WTC11 (cell line): ENCODE measurements at regions not wholly inside any gene's neighbourhood (a gene's known extent, or its start where the extent isn't known, plus 50 kb on each side); places are given as distances from the start of the nearest gene placed in this dataset.
A peak's percentile ranks its signal among the peaks of the same experiment; 100 is the strongest.

Experiments
- ATAC-seq: fragments of 200-7000 bp; cut with Tn5 transposase; 2 replicates; pipeline ENCODE4 v1.10.0; 2021; ENCODE audit warnings: mild to moderate bottlenecking, moderate library complexity
- CTCF ChIA-PET: fragments of 300-600 bp; sonication (Branson Sonifier 250); formaldehyde crosslinking; loops from one replicate; lab custom pipeline; 2021; ENCODE audit warnings: antibody characterized with exemption; lab: Charles Lee
- POLR2A ChIA-PET: fragments of 350-600 bp; sonication (Branson Sonifier 250); formaldehyde crosslinking; loops from one replicate; lab custom pipeline; 2021; ENCODE audit warnings: antibody characterized with exemption; lab: Charles Lee
- DNase-seq: peaks from one replicate; pipeline ENCODE4 v3.0.0; 2021; ENCODE audit warnings: low spot score
- H3K27ac Mint-ChIP-seq: 2 replicates; pipeline ENCODE4 v1.8.0; 2021; ENCODE audit warnings: mixed read lengths
- H3K27me3 Mint-ChIP-seq: 2 replicates; pipeline ENCODE4 v1.8.0; 2021; ENCODE audit warnings: low read depth, mild to moderate bottlenecking, moderate library complexity, mixed read lengths
- H3K36me3 Mint-ChIP-seq: 2 replicates; pipeline ENCODE4 v1.8.0; 2021; ENCODE audit warnings: mixed read lengths
- H3K4me1 Mint-ChIP-seq: 2 replicates; pipeline ENCODE4 v1.8.0; 2022; ENCODE audit warnings: mixed read lengths
- H3K4me3 Mint-ChIP-seq: 2 replicates; pipeline ENCODE4 v1.8.0; 2021; ENCODE audit warnings: mild to moderate bottlenecking, moderate library complexity, mixed read lengths
- H3K9me3 Mint-ChIP-seq: 2 replicates; pipeline ENCODE4 v1.8.0; 2021; ENCODE audit warnings: mixed read lengths
- ATF1 ChIP-seq: sonication (generic); formaldehyde crosslinking; IDR thresholded peaks from 2 replicates; pipeline ENCODE4 v1.8.1; 2023; ENCODE audit warnings: mild to moderate bottlenecking, moderate library complexity, missing genetic modification reagents
- CREM ChIP-seq: sonication (generic); formaldehyde crosslinking; IDR thresholded peaks from 2 replicates; pipeline ENCODE4 v1.8.1; 2022; ENCODE audit warnings: mild to moderate bottlenecking, missing genetic modification reagents, moderate library complexity
- FOXP1 ChIP-seq: sonication (generic); formaldehyde crosslinking; IDR thresholded peaks from 2 replicates; pipeline ENCODE4 v1.8.0; 2022; ENCODE audit warnings: missing genetic modification reagents, mild to moderate bottlenecking, moderate library complexity, borderline replicate concordance
- IRF2 ChIP-seq: sonication (generic); formaldehyde crosslinking; IDR thresholded peaks from 2 replicates; pipeline ENCODE4 v1.8.0; 2022; ENCODE audit warnings: low read depth, missing genetic modification reagents, borderline replicate concordance
- NFYB ChIP-seq: sonication (generic); formaldehyde crosslinking; conservative IDR thresholded peaks from 2 replicates; pipeline ENCODE4 v1.8.0; 2022; ENCODE audit warnings: low read depth, missing genetic modification reagents
- NR2C2 ChIP-seq: sonication (generic); formaldehyde crosslinking; IDR thresholded peaks from 2 replicates; pipeline ENCODE4 v1.8.0; 2022; ENCODE audit warnings: mild to moderate bottlenecking, missing genetic modification reagents
- SMAD3 ChIP-seq: sonication (generic); formaldehyde crosslinking; IDR thresholded peaks from 2 replicates; pipeline ENCODE4 v1.8.0; 2022; ENCODE audit warnings: missing genetic modification reagents, mild to moderate bottlenecking, borderline replicate concordance
- SOX15 ChIP-seq: fragments of 250-450 bp; sonication (Bioruptor Pico); IDR thresholded peaks from 2 replicates; pipeline ENCODE4 v1.9.0; 2021; ENCODE audit warnings: mild to moderate bottlenecking
- TEAD4 ChIP-seq: sonication (generic); formaldehyde crosslinking; IDR thresholded peaks from 2 replicates; pipeline ENCODE4 v1.8.0; 2022; ENCODE audit warnings: mild to moderate bottlenecking, missing genetic modification reagents
- ZNF121 ChIP-seq: sonication (generic); formaldehyde crosslinking; IDR thresholded peaks from 2 replicates; pipeline ENCODE4 v1.8.0; 2023; ENCODE audit warnings: missing genetic modification reagents
- ZNF671 ChIP-seq: fragments of 250-450 bp; sonication (Bioruptor Pico); IDR thresholded peaks from 2 replicates; pipeline ENCODE4 v1.8.0; 2021; ENCODE audit warnings: mild to moderate bottlenecking
- TF ChIP-seq, protein P1 (sequence below): sonication (generic); formaldehyde crosslinking; IDR thresholded peaks from 2 replicates; pipeline ENCODE4 v1.8.0; 2022; ENCODE audit warnings: missing genetic modification reagents
- TF ChIP-seq, protein P2 (sequence below): sonication (generic); formaldehyde crosslinking; conservative IDR thresholded peaks from 2 replicates; pipeline ENCODE4 v1.8.1; 2022; ENCODE audit warnings: mild to moderate bottlenecking, missing genetic modification reagents
- TF ChIP-seq, protein P3 (sequence below): fragments of 250-450 bp; sonication (Bioruptor Pico); IDR thresholded peaks from 2 replicates; pipeline ENCODE4 v1.9.0; 2021; ENCODE audit warnings: moderate library complexity, mild to moderate bottlenecking, inconsistent platforms, borderline replicate concordance
- TF ChIP-seq, protein P4 (sequence below): sonication (generic); formaldehyde crosslinking; IDR thresholded peaks from 2 replicates; pipeline ENCODE4 v1.8.0; 2022; ENCODE audit warnings: mild to moderate bottlenecking, missing genetic modification reagents
- TF ChIP-seq, protein P5 (sequence below): sonication (generic); formaldehyde crosslinking; IDR thresholded peaks from 2 replicates; pipeline ENCODE4 v1.8.1; 2023; ENCODE audit warnings: mild to moderate bottlenecking, missing genetic modification reagents
- TF ChIP-seq, protein P6 (sequence below): sonication (generic); formaldehyde crosslinking; IDR thresholded peaks from 2 replicates; pipeline ENCODE4 v1.8.1; 2022; ENCODE audit warnings: low read depth, missing genetic modification reagents, borderline replicate concordance
- TF ChIP-seq, protein P7 (sequence below): sonication (generic); formaldehyde crosslinking; IDR thresholded peaks from 2 replicates; pipeline ENCODE4 v1.8.1; 2023; ENCODE audit warnings: mild to moderate bottlenecking, missing genetic modification reagents
- TF ChIP-seq, protein P8 (sequence below): sonication (generic); formaldehyde crosslinking; IDR thresholded peaks from 2 replicates; pipeline ENCODE4 v1.8.1; 2023; ENCODE audit warnings: mild to moderate bottlenecking, missing genetic modification reagents, borderline replicate concordance

DNA sequence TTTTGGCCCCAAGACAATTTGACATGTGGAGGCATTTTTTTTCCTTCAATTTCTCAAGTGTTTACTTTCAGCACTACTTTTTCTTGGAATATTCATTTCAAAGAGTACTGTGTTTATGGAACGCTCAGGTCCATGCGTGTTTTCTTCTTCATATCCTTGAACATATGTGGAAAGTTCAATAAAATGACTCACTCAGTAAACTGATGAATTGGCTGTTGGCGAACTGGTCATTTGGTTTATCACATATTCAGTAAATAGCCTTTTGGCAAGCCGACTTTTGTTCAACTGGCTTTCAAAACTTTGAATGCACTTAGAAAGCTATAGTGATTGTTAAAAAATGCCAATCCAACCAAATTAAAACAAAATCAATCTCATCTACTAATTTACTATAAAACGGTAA, 964.6 kb upstream of the SLC35B3 start (continued):
- TF ChIP-seq, protein P1, sequence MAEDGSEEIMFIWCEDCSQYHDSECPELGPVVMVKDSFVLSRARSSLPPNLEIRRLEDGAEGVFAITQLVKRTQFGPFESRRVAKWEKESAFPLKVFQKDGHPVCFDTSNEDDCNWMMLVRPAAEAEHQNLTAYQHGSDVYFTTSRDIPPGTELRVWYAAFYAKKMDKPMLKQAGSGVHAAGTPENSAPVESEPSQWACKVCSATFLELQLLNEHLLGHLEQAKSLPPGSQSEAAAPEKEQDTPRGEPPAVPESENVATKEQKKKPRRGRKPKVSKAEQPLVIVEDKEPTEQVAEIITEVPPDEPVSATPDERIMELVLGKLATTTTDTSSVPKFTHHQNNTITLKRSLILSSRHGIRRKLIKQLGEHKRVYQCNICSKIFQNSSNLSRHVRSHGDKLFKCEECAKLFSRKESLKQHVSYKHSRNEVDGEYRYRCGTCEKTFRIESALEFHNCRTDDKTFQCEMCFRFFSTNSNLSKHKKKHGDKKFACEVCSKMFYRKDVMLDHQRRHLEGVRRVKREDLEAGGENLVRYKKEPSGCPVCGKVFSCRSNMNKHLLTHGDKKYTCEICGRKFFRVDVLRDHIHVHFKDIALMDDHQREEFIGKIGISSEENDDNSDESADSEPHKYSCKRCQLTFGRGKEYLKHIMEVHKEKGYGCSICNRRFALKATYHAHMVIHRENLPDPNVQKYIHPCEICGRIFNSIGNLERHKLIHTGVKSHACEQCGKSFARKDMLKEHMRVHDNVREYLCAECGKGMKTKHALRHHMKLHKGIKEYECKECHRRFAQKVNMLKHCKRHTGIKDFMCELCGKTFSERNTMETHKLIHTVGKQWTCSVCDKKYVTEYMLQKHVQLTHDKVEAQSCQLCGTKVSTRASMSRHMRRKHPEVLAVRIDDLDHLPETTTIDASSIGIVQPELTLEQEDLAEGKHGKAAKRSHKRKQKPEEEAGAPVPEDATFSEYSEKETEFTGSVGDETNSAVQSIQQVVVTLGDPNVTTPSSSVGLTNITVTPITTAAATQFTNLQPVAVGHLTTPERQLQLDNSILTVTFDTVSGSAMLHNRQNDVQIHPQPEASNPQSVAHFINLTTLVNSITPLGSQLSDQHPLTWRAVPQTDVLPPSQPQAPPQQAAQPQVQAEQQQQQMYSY (CRISPR knock-in tag): no peak
- no peak for TF ChIP-seq CREM (CRISPR knock-in tag)
- TF ChIP-seq, protein P2, sequence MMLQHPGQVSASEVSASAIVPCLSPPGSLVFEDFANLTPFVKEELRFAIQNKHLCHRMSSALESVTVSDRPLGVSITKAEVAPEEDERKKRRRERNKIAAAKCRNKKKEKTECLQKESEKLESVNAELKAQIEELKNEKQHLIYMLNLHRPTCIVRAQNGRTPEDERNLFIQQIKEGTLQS (CRISPR knock-in tag): no peak
- TF ChIP-seq ATF1 (CRISPR knock-in tag): no peak
- no peak for TF ChIP-seq NFYB (CRISPR knock-in tag)
- no peak for TF ChIP-seq TEAD4
- TF ChIP-seq SMAD3 (CRISPR knock-in tag): no peak
- TF ChIP-seq IRF2 (CRISPR knock-in tag): no peak
- TF ChIP-seq, protein P3, sequence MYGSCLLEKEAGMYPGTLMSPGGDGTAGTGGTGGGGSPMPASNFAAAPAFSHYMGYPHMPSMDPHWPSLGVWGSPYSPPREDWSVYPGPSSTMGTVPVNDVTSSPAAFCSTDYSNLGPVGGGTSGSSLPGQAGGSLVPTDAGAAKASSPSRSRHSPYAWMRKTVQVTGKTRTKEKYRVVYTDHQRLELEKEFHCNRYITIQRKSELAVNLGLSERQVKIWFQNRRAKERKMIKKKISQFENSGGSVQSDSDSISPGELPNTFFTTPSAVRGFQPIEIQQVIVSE (CRISPR knock-in tag): no peak
- TF ChIP-seq SOX15 (CRISPR knock-in tag): no peak
- TF ChIP-seq FOXP1 (CRISPR knock-in tag): no peak
- TF ChIP-seq, protein P4, sequence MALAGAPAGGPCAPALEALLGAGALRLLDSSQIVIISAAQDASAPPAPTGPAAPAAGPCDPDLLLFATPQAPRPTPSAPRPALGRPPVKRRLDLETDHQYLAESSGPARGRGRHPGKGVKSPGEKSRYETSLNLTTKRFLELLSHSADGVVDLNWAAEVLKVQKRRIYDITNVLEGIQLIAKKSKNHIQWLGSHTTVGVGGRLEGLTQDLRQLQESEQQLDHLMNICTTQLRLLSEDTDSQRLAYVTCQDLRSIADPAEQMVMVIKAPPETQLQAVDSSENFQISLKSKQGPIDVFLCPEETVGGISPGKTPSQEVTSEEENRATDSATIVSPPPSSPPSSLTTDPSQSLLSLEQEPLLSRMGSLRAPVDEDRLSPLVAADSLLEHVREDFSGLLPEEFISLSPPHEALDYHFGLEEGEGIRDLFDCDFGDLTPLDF (CRISPR knock-in tag): no peak
- TF ChIP-seq, protein P5, sequence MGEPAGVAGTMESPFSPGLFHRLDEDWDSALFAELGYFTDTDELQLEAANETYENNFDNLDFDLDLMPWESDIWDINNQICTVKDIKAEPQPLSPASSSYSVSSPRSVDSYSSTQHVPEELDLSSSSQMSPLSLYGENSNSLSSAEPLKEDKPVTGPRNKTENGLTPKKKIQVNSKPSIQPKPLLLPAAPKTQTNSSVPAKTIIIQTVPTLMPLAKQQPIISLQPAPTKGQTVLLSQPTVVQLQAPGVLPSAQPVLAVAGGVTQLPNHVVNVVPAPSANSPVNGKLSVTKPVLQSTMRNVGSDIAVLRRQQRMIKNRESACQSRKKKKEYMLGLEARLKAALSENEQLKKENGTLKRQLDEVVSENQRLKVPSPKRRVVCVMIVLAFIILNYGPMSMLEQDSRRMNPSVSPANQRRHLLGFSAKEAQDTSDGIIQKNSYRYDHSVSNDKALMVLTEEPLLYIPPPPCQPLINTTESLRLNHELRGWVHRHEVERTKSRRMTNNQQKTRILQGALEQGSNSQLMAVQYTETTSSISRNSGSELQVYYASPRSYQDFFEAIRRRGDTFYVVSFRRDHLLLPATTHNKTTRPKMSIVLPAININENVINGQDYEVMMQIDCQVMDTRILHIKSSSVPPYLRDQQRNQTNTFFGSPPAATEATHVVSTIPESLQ (CRISPR knock-in tag): no peak

DNA sequence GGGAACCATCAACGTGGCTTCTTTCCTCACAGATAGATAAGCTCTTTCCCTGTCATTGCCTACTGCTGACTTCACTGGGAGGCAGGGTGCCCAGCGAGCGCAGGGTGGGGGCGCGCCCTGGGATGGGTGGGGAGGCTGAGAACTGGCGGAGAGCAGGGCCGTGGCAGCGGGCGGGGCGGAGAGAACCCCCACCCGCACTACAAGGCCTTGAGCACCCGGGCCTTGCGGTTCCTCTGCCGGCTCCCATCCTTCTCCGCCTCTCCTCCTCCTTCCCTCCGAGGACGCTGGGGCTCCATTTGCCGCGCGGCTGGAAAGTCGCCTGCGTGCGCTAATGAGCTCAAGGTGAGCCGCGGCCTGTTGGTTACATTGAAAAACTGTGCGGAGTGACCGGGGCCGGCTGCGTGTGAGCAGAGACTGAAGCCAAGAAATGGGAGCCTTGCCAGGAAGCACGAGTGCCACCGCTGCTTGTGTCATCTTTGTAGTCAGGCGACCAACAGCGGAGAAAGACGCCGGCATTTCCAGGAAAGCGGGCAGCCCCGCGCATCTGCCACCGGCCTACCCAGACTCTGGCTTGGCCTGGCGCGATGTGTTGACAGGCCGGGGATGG, 963.5 kb upstream of the SLC35B3 start:
- no peaks in the 10 kb centered on the region for H3K36me3 Mint-ChIP-seq
- DNase-seq (peak; percentile 13), ATAC-seq (peak; percentile 73; the same call in 1 of the 2 replicates)
- no peak overlapping the region for H3K27ac Mint-ChIP-seq
- TF ChIP-seq, protein P6, sequence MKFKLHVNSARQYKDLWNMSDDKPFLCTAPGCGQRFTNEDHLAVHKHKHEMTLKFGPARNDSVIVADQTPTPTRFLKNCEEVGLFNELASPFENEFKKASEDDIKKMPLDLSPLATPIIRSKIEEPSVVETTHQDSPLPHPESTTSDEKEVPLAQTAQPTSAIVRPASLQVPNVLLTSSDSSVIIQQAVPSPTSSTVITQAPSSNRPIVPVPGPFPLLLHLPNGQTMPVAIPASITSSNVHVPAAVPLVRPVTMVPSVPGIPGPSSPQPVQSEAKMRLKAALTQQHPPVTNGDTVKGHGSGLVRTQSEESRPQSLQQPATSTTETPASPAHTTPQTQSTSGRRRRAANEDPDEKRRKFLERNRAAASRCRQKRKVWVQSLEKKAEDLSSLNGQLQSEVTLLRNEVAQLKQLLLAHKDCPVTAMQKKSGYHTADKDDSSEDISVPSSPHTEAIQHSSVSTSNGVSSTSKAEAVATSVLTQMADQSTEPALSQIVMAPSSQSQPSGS (CRISPR knock-in tag): no peak
- TF ChIP-seq CREM (CRISPR knock-in tag) (no peak), ZNF121 (CRISPR knock-in tag) (no peak), ZNF671 (CRISPR knock-in tag) (no peak), NR2C2 (CRISPR knock-in tag) (no peak)
- TF ChIP-seq, protein P7, sequence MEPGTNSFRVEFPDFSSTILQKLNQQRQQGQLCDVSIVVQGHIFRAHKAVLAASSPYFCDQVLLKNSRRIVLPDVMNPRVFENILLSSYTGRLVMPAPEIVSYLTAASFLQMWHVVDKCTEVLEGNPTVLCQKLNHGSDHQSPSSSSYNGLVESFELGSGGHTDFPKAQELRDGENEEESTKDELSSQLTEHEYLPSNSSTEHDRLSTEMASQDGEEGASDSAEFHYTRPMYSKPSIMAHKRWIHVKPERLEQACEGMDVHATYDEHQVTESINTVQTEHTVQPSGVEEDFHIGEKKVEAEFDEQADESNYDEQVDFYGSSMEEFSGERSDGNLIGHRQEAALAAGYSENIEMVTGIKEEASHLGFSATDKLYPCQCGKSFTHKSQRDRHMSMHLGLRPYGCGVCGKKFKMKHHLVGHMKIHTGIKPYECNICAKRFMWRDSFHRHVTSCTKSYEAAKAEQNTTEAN: no peak
- TF ChIP-seq, protein P8, sequence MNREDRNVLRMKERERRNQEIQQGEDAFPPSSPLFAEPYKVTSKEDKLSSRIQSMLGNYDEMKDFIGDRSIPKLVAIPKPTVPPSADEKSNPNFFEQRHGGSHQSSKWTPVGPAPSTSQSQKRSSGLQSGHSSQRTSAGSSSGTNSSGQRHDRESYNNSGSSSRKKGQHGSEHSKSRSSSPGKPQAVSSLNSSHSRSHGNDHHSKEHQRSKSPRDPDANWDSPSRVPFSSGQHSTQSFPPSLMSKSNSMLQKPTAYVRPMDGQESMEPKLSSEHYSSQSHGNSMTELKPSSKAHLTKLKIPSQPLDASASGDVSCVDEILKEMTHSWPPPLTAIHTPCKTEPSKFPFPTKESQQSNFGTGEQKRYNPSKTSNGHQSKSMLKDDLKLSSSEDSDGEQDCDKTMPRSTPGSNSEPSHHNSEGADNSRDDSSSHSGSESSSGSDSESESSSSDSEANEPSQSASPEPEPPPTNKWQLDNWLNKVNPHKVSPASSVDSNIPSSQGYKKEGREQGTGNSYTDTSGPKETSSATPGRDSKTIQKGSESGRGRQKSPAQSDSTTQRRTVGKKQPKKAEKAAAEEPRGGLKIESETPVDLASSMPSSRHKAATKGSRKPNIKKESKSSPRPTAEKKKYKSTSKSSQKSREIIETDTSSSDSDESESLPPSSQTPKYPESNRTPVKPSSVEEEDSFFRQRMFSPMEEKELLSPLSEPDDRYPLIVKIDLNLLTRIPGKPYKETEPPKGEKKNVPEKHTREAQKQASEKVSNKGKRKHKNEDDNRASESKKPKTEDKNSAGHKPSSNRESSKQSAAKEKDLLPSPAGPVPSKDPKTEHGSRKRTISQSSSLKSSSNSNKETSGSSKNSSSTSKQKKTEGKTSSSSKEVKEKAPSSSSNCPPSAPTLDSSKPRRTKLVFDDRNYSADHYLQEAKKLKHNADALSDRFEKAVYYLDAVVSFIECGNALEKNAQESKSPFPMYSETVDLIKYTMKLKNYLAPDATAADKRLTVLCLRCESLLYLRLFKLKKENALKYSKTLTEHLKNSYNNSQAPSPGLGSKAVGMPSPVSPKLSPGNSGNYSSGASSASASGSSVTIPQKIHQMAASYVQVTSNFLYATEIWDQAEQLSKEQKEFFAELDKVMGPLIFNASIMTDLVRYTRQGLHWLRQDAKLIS (CRISPR knock-in tag): no peak
- POLR2A ChIA-PET: no interaction called here
- H3K27me3 Mint-ChIP-seq: no peaks in the 10 kb centered on the region
- peaks cover 5% of the 10 kb centered on the region for H3K4me1 Mint-ChIP-seq
- CTCF ChIA-PET: no interaction called here
- no peaks in the 10 kb centered on the region for H3K9me3 Mint-ChIP-seq
- H3K4me3 Mint-ChIP-seq: no peak overlapping the region
